Islet precursor cell (in vitro differentiated cells): ENCODE measurements at regions not wholly inside any gene's neighbourhood (a gene's known extent, or its start where the extent isn't known, plus 50 kb on each side); places are given as distances from the start of the nearest gene placed in this dataset.
A peak's percentile ranks its signal among the peaks of the same experiment; 100 is the strongest.
"Not testable (repeated sequence)": the region's sequence is repeated elsewhere in the genome, so short reads cannot be mapped to it uniquely, and the experiment has no call there.

Experiments used
- DNase-seq: peaks from one replicate; pipeline ENCODE4 v3.0.0-alpha.2; 2018

- DNase-seq, result no peak
These were observed 296.6 kb upstream of the DAB2 start for GRCh38 chr5:39721394-39721793.

GRCh38 chr5:39720136-39720535, 295.4 kb upstream of the DAB2 start:
- no peak for DNase-seq

- no peak for DNase-seq
These were observed 292.6 kb upstream of the DAB2 start for GRCh38 chr5:39717176-39717897.

- DNase-seq, result peak; percentile 84
These were observed 291.8 kb upstream of the DAB2 start for GRCh38 chr5:39716532-39717028.

- DNase-seq, result no peak
These were observed 289.4 kb upstream of the DAB2 start for GRCh38 chr5:39714036-39714698.

- DNase-seq, result no peak
These were observed 288.6 kb upstream of the DAB2 start for GRCh38 chr5:39713250-39713916.

GRCh38 chr5:39712316-39713249, 287.8 kb upstream of the DAB2 start:
- DNase-seq, result no peak

GRCh38 chr5:39711821-39712220, 287.0 kb upstream of the DAB2 start:
- no peak for DNase-seq

- no peak for DNase-seq
These were observed 284.3 kb upstream of the DAB2 start for GRCh38 chr5:39709032-39709431.

- no peak for DNase-seq
These were observed 278.1 kb upstream of the DAB2 start for GRCh38 chr5:39702928-39703327.

GRCh38 chr5:39700523-39700922, 275.7 kb upstream of the DAB2 start:
- DNase-seq, result no peak

- DNase-seq, result no peak
These were observed 274.2 kb upstream of the DAB2 start for GRCh38 chr5:39698838-39699560.

- DNase-seq, result no peak
These were observed 273.1 kb upstream of the DAB2 start for GRCh38 chr5:39697881-39698280.

GRCh38 chr5:39696672-39697398, 272.1 kb upstream of the DAB2 start:
- no peak for DNase-seq

- no peak for DNase-seq
These were observed 267.2 kb upstream of the DAB2 start for GRCh38 chr5:39691993-39692392.

GRCh38 chr5:39691136-39691535, 266.4 kb upstream of the DAB2 start:
- no peak for DNase-seq

- DNase-seq, result no peak
These were observed 265.1 kb upstream of the DAB2 start for GRCh38 chr5:39689919-39690318.

GRCh38 chr5:39687924-39688323, 263.1 kb upstream of the DAB2 start:
- DNase-seq, result not testable (repeated sequence)

GRCh38 chr5:39680213-39680612, 255.4 kb upstream of the DAB2 start:
- no peak for DNase-seq

GRCh38 chr5:39678534-39678933, 253.8 kb upstream of the DAB2 start:
- DNase-seq, result no peak

GRCh38 chr5:39675676-39676075, 250.9 kb upstream of the DAB2 start:
- DNase-seq, result no peak
